H1 (cell line): ENCODE measurements at regions not wholly inside any gene's neighbourhood (a gene's known extent, or its start where the extent isn't known, plus 50 kb on each side); places are given as distances from the start of the nearest gene placed in this dataset.

Source experiments
- CTCF ChIA-PET: fragments of 300-600 bp; sonication (Branson Sonifier 250); formaldehyde crosslinking; loops from one replicate; lab custom pipeline; 2021; ENCODE audit not compliant: partially characterized antibody; lab: Charles Lee
- POLR2A ChIA-PET: fragments of 300-600 bp; sonication (Branson Sonifier 250); formaldehyde crosslinking; loops from one replicate; lab custom pipeline; 2021; ENCODE audit warnings: inconsistent platforms; ENCODE audit not compliant: partially characterized antibody; lab: Charles Lee
- DNase-seq, 2 experiments: peaks; one replicate each; pipeline versions ENCODE4 v3.0.0 to v3.0.0-alpha.2; 2010 to 2022; ENCODE audit warnings: low spot score in 2 of 2, low read depth in 1 of 2, mixed read lengths in 1 of 2
- FAIRE-seq: peaks from 2 replicates; lab custom pipeline; 2011; peaks lifted over from hg19 to GRCh38; lab: Jason Lieb, UNC
- H2AFZ ChIP-seq: 2 replicates; pipeline ENCODE4 v1.8.1; 2012; ENCODE audit warnings: low read length, inconsistent platforms
- H2AK5ac ChIP-seq: 2 replicates; pipeline ENCODE4 v1.6.1; 2013; ENCODE audit warnings: low read depth, low read length
- H2BK120ac ChIP-seq: replicated peaks from 2 replicates; pipeline ENCODE3; 2013; ENCODE audit warnings: low read depth, low read length, inconsistent platforms
- H2BK12ac ChIP-seq: 2 replicates; pipeline ENCODE4 v1.6.1; 2013; ENCODE audit warnings: low read depth, low read length
- H2BK15ac ChIP-seq: 2 replicates; pipeline ENCODE4 v1.6.1; 2013; ENCODE audit warnings: low read length
- H2BK20ac ChIP-seq: 2 replicates; pipeline ENCODE4 v1.6.1; 2013; ENCODE audit warnings: low read length
- H2BK5ac ChIP-seq: 2 replicates; pipeline ENCODE4 v1.6.1; 2013; ENCODE audit warnings: low read depth, low read length
- H3K14ac ChIP-seq: 2 replicates; pipeline ENCODE4 v1.6.1; 2013; ENCODE audit warnings: inconsistent platforms; ENCODE audit not compliant: insufficient read length
- H3K18ac ChIP-seq: 2 replicates; pipeline ENCODE4 v1.6.1; 2013; ENCODE audit warnings: low read length; ENCODE audit errors: extremely low read depth
- H3K23ac ChIP-seq: 2 replicates; pipeline ENCODE4 v1.6.1; 2013; ENCODE audit warnings: inconsistent platforms; ENCODE audit not compliant: insufficient read length
- H3K23me2 ChIP-seq: 2 replicates; pipeline ENCODE4 v1.6.1; 2013; ENCODE audit warnings: low read depth, low read length
- H3K27ac ChIP-seq: 2 replicates; pipeline ENCODE4 v1.6.1; 2011; ENCODE audit warnings: low read depth, low read length, inconsistent platforms
- H3K27me3 ChIP-seq, 4 experiments: replicated peaks in 1 of 4; 1 replicate in 1 of 4; 2 replicates in 3 of 4; pipeline versions ENCODE4 v1.6.1 to v1.8.1; 2011 to 2013; ENCODE audit warnings: low read length in 3 of 4, mild to moderate bottlenecking in 3 of 4, inconsistent platforms in 2 of 4, mixed read lengths in 2 of 4, moderate library complexity in 1 of 4; ENCODE audit not compliant: control insufficient read depth in 3 of 4, insufficient read depth in 3 of 4; ENCODE audit errors: extremely low read depth in 1 of 4
- H3K36me3 ChIP-seq, 4 experiments: 2 replicates each; pipeline versions ENCODE4 v1.6.1 to v1.8.1; 2011 to 2013; ENCODE audit warnings: mild to moderate bottlenecking in 4 of 4, low read length in 3 of 4, moderate library complexity in 2 of 4, control low read depth in 1 of 4, inconsistent platforms in 1 of 4; ENCODE audit not compliant: insufficient read depth in 4 of 4, control insufficient read depth in 2 of 4
- H3K4ac ChIP-seq: replicated peaks from 2 replicates; pipeline ENCODE3; 2013; ENCODE audit warnings: low read length, low read depth, mixed read lengths, inconsistent platforms; ENCODE audit not compliant: insufficient read length
- H3K4me1 ChIP-seq, 4 experiments: replicated peaks in 1 of 4; 1 replicate in 1 of 4; 2 replicates in 3 of 4; pipeline versions ENCODE4 v1.6.1 to v1.8.1; 2011 to 2013; ENCODE audit warnings: low read length in 3 of 4, inconsistent platforms in 2 of 4, mixed read lengths in 1 of 4; ENCODE audit not compliant: insufficient read depth in 4 of 4, control insufficient read depth in 3 of 4
- H3K4me2 ChIP-seq, 2 experiments: 2 replicates each; pipeline versions ENCODE4 v1.6.1 to v1.8.1; 2011 to 2013; ENCODE audit warnings: low read depth in 2 of 2, low read length in 2 of 2, control low read depth in 1 of 2, inconsistent platforms in 1 of 2, mild to moderate bottlenecking in 1 of 2; ENCODE audit not compliant: insufficient read depth in 1 of 2
- H3K4me3 ChIP-seq, 4 experiments: fragments of 200-600, 300-600 bp in 1 of 4; sonication (generic), shearing (Covaris generic), sonication (Bioruptor Twin) in 1 of 4; 2 replicates each; pipeline versions ENCODE4 v1.5.1 to v1.8.1; 2011 to 2016; ENCODE audit warnings: low read length in 4 of 4, low read depth in 3 of 4, control low read depth in 2 of 4, inconsistent platforms in 2 of 4, mild to moderate bottlenecking in 2 of 4, mixed read lengths in 1 of 4, moderate library complexity in 1 of 4; ENCODE audit not compliant: insufficient read depth in 2 of 4; ENCODE audit errors: extremely low read depth in 1 of 4
- H3K56ac ChIP-seq: replicated peaks from 2 replicates; pipeline ENCODE3; 2013; ENCODE audit warnings: low read depth, mild to moderate bottlenecking, mixed read lengths, low read length, inconsistent platforms; ENCODE audit not compliant: insufficient read length
- H3K79me1 ChIP-seq: 2 replicates; pipeline ENCODE4 v1.6.1; 2013; ENCODE audit warnings: low read depth, low read length, control low read depth
- H3K79me2 ChIP-seq, 2 experiments: 2 replicates each; pipeline versions ENCODE4 v1.6.1 to v1.8.1; 2012 to 2013; ENCODE audit warnings: low read length in 2 of 2, mild to moderate bottlenecking in 2 of 2, inconsistent platforms in 1 of 2; ENCODE audit not compliant: insufficient read depth in 2 of 2, control insufficient read depth in 1 of 2
- H3K9ac ChIP-seq, 4 experiments: replicated peaks in 1 of 4; 1 replicate in 1 of 4; 2 replicates in 3 of 4; pipeline versions ENCODE4 v1.6.1 to v1.8.1; 2011 to 2013; ENCODE audit warnings: low read depth in 3 of 4, low read length in 3 of 4, control low read depth in 2 of 4, mild to moderate bottlenecking in 2 of 4, moderate library complexity in 2 of 4, inconsistent platforms in 1 of 4; ENCODE audit errors: extremely low read depth in 1 of 4
- H3K9me3 ChIP-seq, 2 experiments: 2 replicates each; pipeline versions ENCODE4 v1.6.1 to v1.8.1; 2012 to 2013; ENCODE audit warnings: mild to moderate bottlenecking in 2 of 2, moderate library complexity in 2 of 2, control low read depth in 1 of 2, inconsistent platforms in 1 of 2, low read depth in 1 of 2, low read length in 1 of 2, mixed read lengths in 1 of 2; ENCODE audit not compliant: insufficient read depth in 2 of 2
- H4K20me1 ChIP-seq, 2 experiments: replicated peaks in 1 of 2; 2 replicates each; pipeline versions ENCODE3 to v1.8.1; 2011 to 2013; ENCODE audit warnings: inconsistent platforms in 2 of 2, low read length in 2 of 2, mild to moderate bottlenecking in 1 of 2; ENCODE audit not compliant: insufficient read depth in 2 of 2, control insufficient read depth in 1 of 2
- H4K5ac ChIP-seq: 2 replicates; pipeline ENCODE4 v1.6.1; 2013; ENCODE audit warnings: low read length, low read depth, mixed read lengths, inconsistent platforms; ENCODE audit not compliant: insufficient read length
- H4K8ac ChIP-seq: 2 replicates; pipeline ENCODE4 v1.8.0; 2013; ENCODE audit warnings: mild to moderate bottlenecking, moderate library complexity, low read length, inconsistent platforms; ENCODE audit not compliant: insufficient read depth; ENCODE audit errors: extremely low read depth
- H4K91ac ChIP-seq: replicated peaks from 2 replicates; pipeline ENCODE3; 2013; ENCODE audit warnings: low read length, mixed read lengths, inconsistent platforms; ENCODE audit not compliant: insufficient read length
- KDM1A ChIP-seq: fragments of 200-600, 300-600 bp; sonication (generic); IDR thresholded peaks from 2 replicates; pipeline ENCODE4 v1.7.1; 2016; ENCODE audit warnings: mild to moderate bottlenecking, low read length, borderline replicate concordance
- NRF1 ChIP-seq: IDR thresholded peaks from 2 replicates; pipeline ENCODE4 v1.6.1; 2011; ENCODE audit warnings: mild to moderate bottlenecking, low read depth, low read length, improper control_type of control experiment
- TCF12 ChIP-seq: IDR thresholded peaks from 2 replicates; pipeline ENCODE4 v1.6.1; 2011; ENCODE audit warnings: low read depth, mild to moderate bottlenecking, low read length
- WGBS, 2 experiments: shearing (Covaris generic) in 1 of 2; methylation state at CpG; one replicate each; pipeline versions ENCODE4 v1.1.6 to v1.1.7; 2013 to 2015; ENCODE audit warnings: low lambda C conversion rate in 2 of 2, mixed read lengths in 2 of 2, inconsistent platforms in 1 of 2, low coverage in 1 of 2, missing lambda C conversion rate in 1 of 2; ENCODE audit not compliant: insufficient replicate concordance in 2 of 2, insufficient coverage in 1 of 2, insufficient read length in 1 of 2; ENCODE audit errors: extremely low coverage in 1 of 2, missing lambda C conversion rate in 1 of 2; 5-methylcytosine and 5-hydroxymethylcytosine counted together

- Histone ChIP-seq H2BK120ac (no peak overlapping the region), H4K5ac (no peak overlapping the region), H3K14ac (no peak overlapping the region), H4K20me1 (no peaks in the 10 kb centered on the region), H2AFZ (no peak overlapping the region), H3K27me3 (no peaks in the 10 kb centered on the region), H2BK20ac (no peak overlapping the region), H2BK12ac (no peak overlapping the region), H3K79me2 (no peaks in the 10 kb centered on the region), H2BK15ac (no peak overlapping the region), H3K18ac (no peak overlapping the region), H3K4me3 (no peak overlapping the region), H3K23me2 (no peaks in the 10 kb centered on the region; the same call in 1 of the 2 replicates), H3K23ac (no peak overlapping the region), H3K4ac (no peak overlapping the region), H2BK5ac (no peak overlapping the region), H3K4me2 (no peak overlapping the region), H3K27ac (no peak overlapping the region), H3K56ac (no peak overlapping the region), H3K79me1 (no peaks in the 10 kb centered on the region), H4K8ac (no peak overlapping the region), H4K91ac (no peak overlapping the region), H3K9ac (no peak overlapping the region), H2AK5ac (no peak overlapping the region), H3K36me3 (no peaks in the 10 kb centered on the region), H3K4me1 (peaks cover 0 to 9% (median 3%) of the 10 kb centered on the region in 4 experiments; a peak in 3 of 7 replicates), H3K9me3 (no peaks in the 10 kb centered on the region)
- POLR2A ChIA-PET: no interaction called here
- DNase-seq (no peak), FAIRE-seq (no peak)
- CTCF ChIA-PET: no interaction called here
- no peak for TF ChIP-seq TCF12
- TF ChIP-seq KDM1A: no peak
- TF ChIP-seq NRF1: no peak
- WGBS, 2 experiments: 98% methylated on average over 2 of the region's 2 CpGs; no CpG with 5 or more reads in 1 of the 2 experiments
These were observed 230.8 kb upstream of the GPR149 start for GRCh38 chr3:154660811-154661210.
